Cardiac fibroblast (primary cell): ENCODE measurements at regions not wholly inside any gene's neighbourhood (a gene's known extent, or its start where the extent isn't known, plus 50 kb on each side); places are given as distances from the start of the nearest gene placed in this dataset.
"Not testable (repeated sequence)": the region's sequence is repeated elsewhere in the genome, so short reads cannot be mapped to it uniquely, and the experiment has no call there.

Experiments
- DNase-seq, 2 donors: peaks; one replicate each; pipeline versions ENCODE4 v3.0.0 to v3.0.0-alpha.2; 2010; ENCODE audit warnings: low read depth in 2 of 2
- H3K4me3 ChIP-seq, 2 donors: replicated peaks in 1 of 2; 1 replicate in 1 of 2; 2 replicates in 1 of 2; pipeline ENCODE4 v1.5.1; 2011; ENCODE audit warnings: low read depth in 2 of 2, low read length in 2 of 2, mild to moderate bottlenecking in 2 of 2, moderate library complexity in 1 of 2
- TF ChIP-seq, protein P1 (sequence below): IDR thresholded peaks from one replicate; pipeline ENCODE4 v1.5.1; 2011; ENCODE audit warnings: low read depth, mild to moderate bottlenecking, low read length, inconsistent platforms

DNA sequence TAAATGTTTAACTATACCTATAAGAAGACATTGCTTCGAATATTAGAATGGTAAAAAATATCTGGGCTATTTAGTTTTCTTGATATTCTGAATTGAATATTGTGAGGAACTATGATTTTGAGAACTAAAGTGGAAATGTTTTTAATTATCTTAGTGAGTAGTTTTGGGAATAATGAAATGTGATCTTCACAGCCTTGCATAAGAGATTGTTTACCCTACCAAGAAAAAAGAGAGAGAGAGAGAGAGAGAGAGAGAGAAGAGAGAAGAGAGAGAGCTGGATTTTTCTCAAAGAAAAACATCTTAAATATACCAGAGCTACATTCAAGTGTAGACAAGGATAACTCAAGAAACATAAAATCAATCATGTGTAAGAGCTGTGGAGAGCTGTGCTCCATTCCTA, 148.7 kb upstream of the MAD2L1 start:
- TF ChIP-seq, protein P1, sequence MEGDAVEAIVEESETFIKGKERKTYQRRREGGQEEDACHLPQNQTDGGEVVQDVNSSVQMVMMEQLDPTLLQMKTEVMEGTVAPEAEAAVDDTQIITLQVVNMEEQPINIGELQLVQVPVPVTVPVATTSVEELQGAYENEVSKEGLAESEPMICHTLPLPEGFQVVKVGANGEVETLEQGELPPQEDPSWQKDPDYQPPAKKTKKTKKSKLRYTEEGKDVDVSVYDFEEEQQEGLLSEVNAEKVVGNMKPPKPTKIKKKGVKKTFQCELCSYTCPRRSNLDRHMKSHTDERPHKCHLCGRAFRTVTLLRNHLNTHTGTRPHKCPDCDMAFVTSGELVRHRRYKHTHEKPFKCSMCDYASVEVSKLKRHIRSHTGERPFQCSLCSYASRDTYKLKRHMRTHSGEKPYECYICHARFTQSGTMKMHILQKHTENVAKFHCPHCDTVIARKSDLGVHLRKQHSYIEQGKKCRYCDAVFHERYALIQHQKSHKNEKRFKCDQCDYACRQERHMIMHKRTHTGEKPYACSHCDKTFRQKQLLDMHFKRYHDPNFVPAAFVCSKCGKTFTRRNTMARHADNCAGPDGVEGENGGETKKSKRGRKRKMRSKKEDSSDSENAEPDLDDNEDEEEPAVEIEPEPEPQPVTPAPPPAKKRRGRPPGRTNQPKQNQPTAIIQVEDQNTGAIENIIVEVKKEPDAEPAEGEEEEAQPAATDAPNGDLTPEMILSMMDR: no peak
- no peak for DNase-seq
- no peak overlapping the region for H3K4me3 ChIP-seq

DNA sequence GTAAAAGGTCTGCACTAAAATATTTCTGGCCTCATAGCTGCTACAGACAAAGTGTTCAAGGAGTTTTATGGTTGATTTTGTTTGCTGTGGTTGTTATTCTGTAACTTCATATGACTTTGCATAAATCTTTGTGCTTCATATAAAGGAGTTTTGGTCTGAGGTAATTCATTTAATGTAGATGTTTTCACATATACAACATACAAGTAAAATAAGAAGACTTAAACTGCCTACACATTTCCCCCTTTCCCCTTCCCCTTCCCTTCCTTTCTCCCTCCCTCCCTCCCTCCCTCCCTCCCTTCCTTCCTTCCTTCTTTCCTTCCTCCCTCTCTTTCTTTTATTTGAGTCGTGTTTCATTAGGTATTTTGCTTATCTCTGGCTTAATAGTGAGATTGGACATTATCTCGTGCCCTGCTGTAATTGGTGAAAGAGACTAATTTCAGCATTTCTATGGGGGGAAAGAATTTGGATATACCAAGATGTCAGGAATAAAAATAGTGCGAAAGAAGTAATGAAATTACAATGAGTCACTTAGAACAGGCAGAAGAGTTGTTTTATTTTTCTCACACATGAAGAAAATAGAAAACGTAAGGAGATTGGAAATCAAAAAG, 144.9 kb upstream of the MAD2L1 start:
- no peak overlapping the region for H3K4me3 ChIP-seq
- TF ChIP-seq, protein P1: no peak
- DNase-seq: no peak

DNA sequence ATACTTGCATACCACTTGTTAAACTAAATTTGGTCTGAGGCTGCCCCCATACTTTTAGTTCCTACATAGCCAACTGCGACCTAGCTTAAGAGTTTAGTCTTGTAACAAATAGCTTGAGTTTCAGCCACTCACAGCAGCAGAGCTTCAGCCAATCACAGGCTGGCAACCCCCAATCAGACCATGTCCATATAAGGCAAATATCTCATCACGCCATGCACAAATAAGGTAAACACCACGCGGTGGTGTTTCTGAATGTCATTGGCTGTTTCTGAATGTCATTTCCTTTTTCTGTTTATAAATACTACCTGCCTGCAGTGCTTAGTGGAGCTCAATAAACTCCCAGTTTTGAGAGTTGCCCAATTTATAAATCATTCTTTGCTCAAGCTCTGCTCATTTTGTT, 143.1 kb upstream of the MAD2L1 start:
- DNase-seq: no peak
- no peak overlapping the region for H3K4me3 ChIP-seq
- TF ChIP-seq, protein P1: no peak

DNA sequence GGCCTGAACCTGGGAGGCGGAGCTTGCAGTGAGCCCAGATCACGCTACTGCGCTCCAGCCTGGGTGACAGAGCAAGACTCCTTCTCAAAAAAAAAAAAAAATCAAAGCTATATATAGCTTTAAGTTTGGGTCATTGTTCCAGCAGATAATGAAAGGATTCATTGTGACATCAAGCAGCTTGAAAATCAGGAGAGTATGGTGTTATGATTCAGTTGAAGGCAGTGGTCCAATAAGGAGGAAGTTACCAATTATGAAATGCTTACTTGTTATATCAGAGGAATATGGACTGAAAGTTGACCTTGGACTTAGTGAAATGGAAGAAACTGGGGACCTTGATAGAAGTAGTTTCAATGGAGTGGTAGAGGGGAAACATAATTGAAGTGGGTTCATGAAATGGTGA, 140.4 kb upstream of the MAD2L1 start:
- TF ChIP-seq, protein P1: no peak
- H3K4me3 ChIP-seq: no peak overlapping the region
- no peak for DNase-seq

DNA sequence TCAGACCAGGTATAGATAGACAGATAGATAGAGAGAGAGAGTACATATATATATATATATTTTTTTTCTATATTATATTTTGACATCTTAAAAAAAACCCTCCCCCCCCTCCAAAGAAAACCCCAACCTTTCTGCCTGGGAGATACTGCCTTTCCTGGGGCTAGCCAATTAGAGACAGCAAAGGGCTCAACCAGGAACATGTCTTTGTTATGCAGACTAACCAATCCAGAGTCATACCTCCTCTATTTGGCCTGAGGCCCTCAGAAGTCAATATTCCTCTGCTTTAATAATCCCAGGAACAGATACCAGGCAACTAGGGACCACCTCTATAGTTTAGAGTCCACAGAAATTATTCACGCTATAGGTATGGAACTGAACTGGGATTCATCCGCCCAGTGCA, 135.6 kb upstream of the MAD2L1 start:
- TF ChIP-seq, protein P1: no peak
- no peak for DNase-seq
- H3K4me3 ChIP-seq: no peak overlapping the region

DNA sequence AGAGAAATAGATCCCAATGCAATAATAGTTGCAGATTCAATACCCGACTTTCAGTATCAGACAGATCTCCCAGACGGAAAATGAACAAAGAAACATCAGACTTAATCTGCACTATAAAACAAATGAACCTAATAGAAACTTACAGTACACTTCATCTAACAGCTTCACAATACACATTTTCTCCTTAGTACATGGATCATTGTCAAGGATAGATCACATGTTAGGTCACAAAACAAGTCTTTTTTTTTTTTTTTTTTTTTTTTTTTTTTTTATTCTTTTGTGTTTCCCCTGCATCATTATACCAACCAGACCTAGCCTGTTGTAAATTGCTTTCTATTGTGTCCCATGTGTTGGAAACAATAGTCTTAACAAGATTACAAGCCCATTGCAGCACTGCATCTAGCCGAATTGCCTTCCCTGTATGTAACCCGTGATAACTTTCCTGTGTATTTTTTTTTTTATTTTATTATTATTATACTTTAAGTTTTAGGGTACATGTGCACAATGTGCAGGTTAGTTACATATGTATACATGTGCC, 134.0 kb upstream of the MAD2L1 start:
- not testable (repeated sequence) for H3K4me3 ChIP-seq, DNase-seq

DNA sequence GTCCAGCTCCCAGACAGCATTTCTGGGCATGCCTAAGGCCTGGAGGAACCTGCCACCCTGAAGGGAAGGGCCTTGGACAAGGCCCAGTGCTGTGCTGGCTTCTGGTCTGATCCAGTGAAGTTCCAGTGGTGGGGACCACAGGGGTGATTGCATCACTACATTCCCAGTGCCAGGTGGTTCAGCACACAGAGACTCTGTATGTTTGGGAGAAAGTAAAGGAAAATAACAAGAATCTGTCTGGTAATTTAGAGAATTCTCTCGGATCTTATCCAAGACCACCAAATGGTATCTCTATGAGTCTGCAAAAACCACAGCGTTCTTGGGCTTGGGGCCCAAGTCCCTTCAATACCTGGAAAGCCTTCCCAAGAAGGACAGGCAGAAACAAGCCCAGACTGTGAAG, 131.8 kb upstream of the MAD2L1 start:
- H3K4me3 ChIP-seq: no peak overlapping the region
- no peak for DNase-seq
- TF ChIP-seq, protein P1: no peak
